B cell (primary cell): ENCODE measurements at regions not wholly inside any gene's neighbourhood (a gene's known extent, or its start where the extent isn't known, plus 50 kb on each side); places are given as distances from the start of the nearest gene placed in this dataset.

Experiments
- ATAC-seq: fragments of 200-7000 bp; cut with Tn5 transposase; one replicate; pipeline ENCODE4 v1.10.0; 2021; ENCODE audit warnings: low read depth, mild to moderate bottlenecking, moderate number of reproducible peaks, moderate library complexity
- CTCF ChIA-PET: fragments of 350-600 bp; sonication (Branson Sonifier 250); formaldehyde crosslinking; loops from one replicate; lab custom pipeline; 2021; ENCODE audit warnings: antibody characterized with exemption, inconsistent platforms; lab: Charles Lee
- POLR2A ChIA-PET: fragments of 350-600 bp; sonication (Branson Sonifier 250); formaldehyde crosslinking; loops from one replicate; lab custom pipeline; 2021; ENCODE audit warnings: antibody characterized with exemption; lab: Charles Lee
- DNase-seq: peaks from one replicate; pipeline ENCODE4 v3.0.0; 2013
- H2AFZ ChIP-seq: 2 replicates; pipeline ENCODE4 v1.6.1; 2012; ENCODE audit warnings: mild to moderate bottlenecking, low read depth, low read length; ENCODE audit not compliant: insufficient read depth, poor library complexity, severe bottlenecking
- H3K27ac ChIP-seq, 2 donors: 1 replicate in 1 of 2; 2 replicates in 1 of 2; pipeline ENCODE4 v1.5.1; 2012 to 2013; ENCODE audit warnings: low read length in 2 of 2, mild to moderate bottlenecking in 2 of 2, moderate library complexity in 1 of 2
- H3K27me3 ChIP-seq, 4 experiments: fragments of 200-600 bp in 1 of 4; sonication (generic) in 1 of 4; replicated peaks in 1 of 4; 1 replicate in 2 of 4; 2 replicates in 2 of 4; pipeline versions ENCODE4 v1.6.1 to v1.7.0; 2013 to 2016; ENCODE audit warnings: low read length in 3 of 4, mild to moderate bottlenecking in 2 of 4, mixed read lengths in 1 of 4, moderate library complexity in 1 of 4; ENCODE audit not compliant: insufficient read depth in 4 of 4, control insufficient read depth in 3 of 4; ENCODE audit errors: control extremely low read depth in 1 of 4
- H3K36me3 ChIP-seq, 2 experiments: replicated peaks in 1 of 2; 1 replicate in 1 of 2; 2 replicates in 1 of 2; pipeline versions ENCODE4 v1.6.1 to v1.7.1; 2013; ENCODE audit warnings: low read length in 1 of 2; ENCODE audit not compliant: insufficient read depth in 2 of 2, control insufficient read depth in 1 of 2; ENCODE audit errors: control extremely low read depth in 1 of 2, extremely low read depth in 1 of 2
- H3K4me1 ChIP-seq, 2 donors: fragments of 200-600 bp in 1 of 2; sonication (generic) in 1 of 2; 1 replicate in 1 of 2; 2 replicates in 1 of 2; pipeline versions ENCODE4 v1.5.1 to v1.6.1; 2013 to 2017; ENCODE audit warnings: low read length in 2 of 2; ENCODE audit not compliant: control insufficient read depth in 2 of 2, insufficient read depth in 2 of 2
- H3K4me2 ChIP-seq: replicated peaks from 2 replicates; pipeline ENCODE3; 2012; ENCODE audit warnings: mild to moderate bottlenecking, low read depth, low read length; ENCODE audit not compliant: poor library complexity, severe bottlenecking
- H3K4me3 ChIP-seq, 5 experiments: fragments of 200-600 bp in 1 of 5; sonication (generic) in 1 of 5; 1 replicate in 3 of 5; 2 replicates in 2 of 5; pipeline versions ENCODE4 v1.5.1 to v1.7.0; 2011 to 2016; ENCODE audit warnings: low read length in 4 of 5, mild to moderate bottlenecking in 4 of 5, low read depth in 2 of 5, control low read depth in 1 of 5, moderate library complexity in 1 of 5; ENCODE audit not compliant: insufficient read depth in 1 of 5; ENCODE audit errors: control extremely low read depth in 1 of 5, extremely low read depth in 1 of 5
- H3K79me2 ChIP-seq: fragments of 200-600 bp; sonication (generic); one replicate; pipeline ENCODE4 v1.6.0; 2016; ENCODE audit warnings: low read length; ENCODE audit not compliant: control insufficient read depth, insufficient read depth
- H3K9ac ChIP-seq: fragments of 200-600 bp; sonication (generic); 2 replicates; pipeline ENCODE4 v1.6.1; 2017; ENCODE audit warnings: mild to moderate bottlenecking, low read length, moderate library complexity
- H3K9me3 ChIP-seq, 3 donors: one replicate each; pipeline versions ENCODE4 v1.6.1 to v1.7.1; 2013; ENCODE audit warnings: low read length in 2 of 3; ENCODE audit not compliant: control insufficient read depth in 2 of 3, insufficient read depth in 1 of 3; ENCODE audit errors: control extremely low read depth in 1 of 3
- H4K20me1 ChIP-seq: 2 replicates; pipeline ENCODE4 v1.6.0; 2012; ENCODE audit warnings: mild to moderate bottlenecking, low read length; ENCODE audit not compliant: insufficient read depth, control insufficient read depth, poor library complexity, severe bottlenecking
- H3K27ac Mint-ChIP-seq: one replicate; pipeline ENCODE4 v1.8.0; 2021; ENCODE audit warnings: mixed read lengths
- H3K27me3 Mint-ChIP-seq: one replicate; pipeline ENCODE4 v1.8.0; 2021; ENCODE audit warnings: mixed read lengths
- H3K4me1 Mint-ChIP-seq: one replicate; pipeline ENCODE4 v1.8.0; 2021; ENCODE audit warnings: mixed read lengths
- H3K4me3 Mint-ChIP-seq: one replicate; pipeline ENCODE4 v1.8.0; 2021; ENCODE audit warnings: mixed read lengths
- H3K9me3 Mint-ChIP-seq: one replicate; pipeline ENCODE4 v1.8.0; 2022; ENCODE audit warnings: mixed read lengths; ENCODE audit not compliant: insufficient read depth
- CTCF ChIP-seq: fragments of 200-600 bp; IDR thresholded peaks from one replicate; pipeline ENCODE4 v1.8.0; 2022; ENCODE audit warnings: antibody characterized with exemption, mild to moderate bottlenecking
- EZH2 ChIP-seq: IDR thresholded peaks from 2 replicates; pipeline ENCODE4 v1.6.1; 2012; ENCODE audit warnings: borderline replicate concordance, low read depth, mild to moderate bottlenecking, moderate library complexity, low read length; ENCODE audit not compliant: insufficient read depth, poor library complexity, severe bottlenecking
- WGBS: methylation state at CpG from one replicate; pipeline ENCODE4 v1.1.5; 2013; ENCODE audit warnings: missing lambda C conversion rate; ENCODE audit not compliant: insufficient coverage; 5-methylcytosine and 5-hydroxymethylcytosine counted together
- intact Hi-C: fragments of 100-400 bp; cut with micrococcal nuclease; formaldehyde crosslinking; loops from one replicate; pipeline ENCODE4 v1.10.0; 2022

GRCh38 chr2:184481865-184482264, 116.5 kb upstream of the ZNF804A start:
- no peaks in the 10 kb centered on the region for H3K4me1 Mint-ChIP-seq
- no peak overlapping the region for H3K27ac ChIP-seq
- no peak overlapping the region for H3K4me2 ChIP-seq
- H3K27me3 Mint-ChIP-seq = no peaks in the 10 kb centered on the region
- ChIA-PET POLR2A (no interaction called here), CTCF (no interaction called here)
- intact Hi-C loops = no loop called here
- H3K36me3 ChIP-seq = no peaks in the 10 kb centered on the region
- H3K9me3 Mint-ChIP-seq = no peaks in the 10 kb centered on the region
- H3K9me3 ChIP-seq = no peaks in the 10 kb centered on the region
- no peak overlapping the region for H3K4me3 Mint-ChIP-seq
- H3K4me1 ChIP-seq = no peaks in the 10 kb centered on the region
- TF ChIP-seq CTCF = no peak
- no peak for TF ChIP-seq EZH2
- no peaks in the 10 kb centered on the region for H3K79me2 ChIP-seq
- H4K20me1 ChIP-seq = no peaks in the 10 kb centered on the region
- DNase-seq = no peak
- no peak overlapping the region for H3K4me3 ChIP-seq
- ATAC-seq = no peak
- no peaks in the 10 kb centered on the region for H3K27me3 ChIP-seq
- no peak overlapping the region for H3K27ac Mint-ChIP-seq
- no peak overlapping the region for H2AFZ ChIP-seq
- WGBS = 63% methylated on average over 1 of the region's 1 CpG
- no peak overlapping the region for H3K9ac ChIP-seq

- Histone ChIP-seq H4K20me1 (no peaks in the 10 kb centered on the region), H3K9me3 (no peaks in the 10 kb centered on the region), H3K4me2 (no peak overlapping the region), H3K27ac (no peak overlapping the region), H3K36me3 (no peaks in the 10 kb centered on the region), H3K9ac (no peak overlapping the region), H2AFZ (no peak overlapping the region), H3K27me3 (no peaks in the 10 kb centered on the region), H3K4me3 (no peak overlapping the region), H3K4me1 (no peaks in the 10 kb centered on the region), H3K79me2 (no peaks in the 10 kb centered on the region)
- no CpG with 5 or more reads among the region's 2 CpGs for WGBS
- intact Hi-C loops = no loop called here
- TF ChIP-seq EZH2 (no peak), CTCF (no peak)
- ChIA-PET POLR2A (no interaction called here), CTCF (no interaction called here)
- Mint-ChIP-seq H3K27me3 (no peaks in the 10 kb centered on the region), H3K4me3 (no peak overlapping the region), H3K9me3 (peaks cover 6% of the 10 kb centered on the region), H3K4me1 (no peaks in the 10 kb centered on the region), H3K27ac (no peak overlapping the region)
- ATAC-seq = no peak
- no peak for DNase-seq
Measured at GRCh38 chr2:184498936-184499335, 99.4 kb upstream of the ZNF804A start.
